Small intestine (tissue), 7 donors: ENCODE measurements at regions not wholly inside any gene's neighbourhood (a gene's known extent, or its start where the extent isn't known, plus 50 kb on each side); places are given as distances from the start of the nearest gene placed in this dataset.

Experiments
- DNase-seq, 2 donors: peaks; one replicate each; pipeline versions ENCODE4 v3.0.0 to v3.0.0-alpha.2; 2013
- FAIRE-seq: peaks from 2 replicates; lab custom pipeline; 2012; peaks lifted over from hg19 to GRCh38; lab: Jason Lieb, UNC
- H3K27ac ChIP-seq, 3 donors: one replicate each; pipeline ENCODE4 v1.5.1; 2013; ENCODE audit warnings: low read length in 2 of 3, mild to moderate bottlenecking in 2 of 3, control low read depth in 1 of 3, inconsistent platforms in 1 of 3, low read depth in 1 of 3, moderate library complexity in 1 of 3
- H3K27me3 ChIP-seq, 3 donors: one replicate each; pipeline ENCODE4 v1.6.1; 2013; ENCODE audit warnings: low read length in 3 of 3, inconsistent platforms in 1 of 3; ENCODE audit not compliant: control insufficient read depth in 3 of 3, insufficient read depth in 3 of 3
- H3K36me3 ChIP-seq, 3 donors: one replicate each; pipeline ENCODE4 v1.6.1; 2013; ENCODE audit warnings: low read length in 3 of 3, inconsistent platforms in 1 of 3, low read depth in 1 of 3, mild to moderate bottlenecking in 1 of 3, moderate library complexity in 1 of 3; ENCODE audit not compliant: control insufficient read depth in 3 of 3, insufficient read depth in 2 of 3
- H3K4me1 ChIP-seq, 3 donors: one replicate each; pipeline ENCODE4 v1.6.1; 2013; ENCODE audit warnings: low read length in 2 of 3, inconsistent platforms in 1 of 3, low read depth in 1 of 3, mild to moderate bottlenecking in 1 of 3, moderate library complexity in 1 of 3; ENCODE audit not compliant: control insufficient read depth in 3 of 3, insufficient read depth in 2 of 3
- H3K4me3 ChIP-seq, 3 donors: one replicate each; pipeline ENCODE4 v1.5.1; 2013; ENCODE audit warnings: low read length in 3 of 3, control low read depth in 1 of 3, inconsistent platforms in 1 of 3, low read depth in 1 of 3, mild to moderate bottlenecking in 1 of 3, moderate library complexity in 1 of 3
- H3K9me3 ChIP-seq, 2 donors: one replicate each; pipeline ENCODE4 v1.6.1; 2013; ENCODE audit warnings: low read depth in 1 of 2, low read length in 1 of 2; ENCODE audit not compliant: control insufficient read depth in 2 of 2, insufficient read depth in 1 of 2
- WGBS, 3 donors: extraction: QIAGEN DNeasy Blood & Tissue Kit; methylation state at CpG; one replicate each; pipeline ENCODE4 v1.1.7; 2013; 5-methylcytosine and 5-hydroxymethylcytosine counted together
- donor health status: healthy with polysubstance abuse.
- donor health status: control.
- donor health status: control.
- donor health status: Bipolar disorder and iron deficiency.
- donor health status: healthy.

DNA sequence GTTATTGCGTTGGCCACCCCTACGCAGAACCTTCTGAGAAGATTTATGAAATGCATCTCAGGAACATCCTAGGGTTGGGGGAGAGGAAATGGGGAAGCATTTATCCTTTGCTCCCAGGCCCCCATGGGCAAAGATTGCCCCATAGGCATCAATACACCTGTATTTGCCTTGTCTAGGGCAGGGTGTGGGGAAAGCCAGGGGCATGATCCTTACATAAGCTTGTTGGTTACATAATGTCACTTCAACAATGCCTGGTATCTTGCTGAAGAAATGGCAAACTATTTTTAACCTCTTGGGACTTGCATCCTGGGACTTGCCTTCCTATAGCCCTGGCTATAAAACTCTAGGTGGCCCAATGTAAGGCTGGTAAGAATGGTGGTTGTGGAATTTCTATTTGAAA, 53.9 kb upstream of the SPRED2 start:
- no peak for DNase-seq
- no peak overlapping the region for H3K4me3 ChIP-seq
- H3K27me3 ChIP-seq = no peaks in the 10 kb centered on the region
- H3K27ac ChIP-seq = no peak overlapping the region
- 94 to 99% (median 94%) methylated on average over 2 of the region's 2 CpGs for WGBS, 3 donors
- H3K36me3 ChIP-seq = no peaks in the 10 kb centered on the region
- peaks cover 0 to 7% (median 0%) of the 10 kb centered on the region in 3 donors for H3K4me1 ChIP-seq
- no peak for FAIRE-seq
- no peaks in the 10 kb centered on the region for H3K9me3 ChIP-seq

- FAIRE-seq (no peak), DNase-seq (no peak)
- H3K27me3 ChIP-seq = no peaks in the 10 kb centered on the region
- H3K9me3 ChIP-seq = no peaks in the 10 kb centered on the region
- WGBS, 3 donors = 92 to 93% (median 93%) methylated on average over 5 of the region's 5 CpGs
- H3K4me3 ChIP-seq = no peak overlapping the region
- peaks cover 0 to 7% (median 0%) of the 10 kb centered on the region in 3 donors for H3K4me1 ChIP-seq
- H3K36me3 ChIP-seq = no peaks in the 10 kb centered on the region
- H3K27ac ChIP-seq = no peak overlapping the region
Measured at GRCh38 chr2:65485839-65486238, 53.4 kb upstream of the SPRED2 start.

DNA sequence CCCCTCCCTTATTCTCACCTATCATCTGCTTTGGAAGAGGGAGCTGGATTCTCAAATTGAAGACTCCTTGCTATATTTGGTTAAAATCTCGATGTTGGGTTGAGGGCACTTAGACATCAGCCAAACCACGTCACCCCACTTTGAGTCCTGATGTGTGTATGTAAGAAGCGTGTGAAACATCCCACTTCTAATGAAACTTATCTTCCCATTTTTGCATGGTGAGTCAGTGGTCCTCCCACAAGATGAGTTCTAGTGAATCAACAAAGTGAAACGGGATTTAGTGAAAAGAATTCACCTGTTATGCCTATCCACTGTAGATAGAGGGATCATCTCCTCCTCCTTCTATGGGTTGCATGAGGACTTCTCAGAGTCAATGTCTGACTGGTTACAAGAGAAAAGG, 51.4 kb upstream of the SPRED2 start:
- H3K4me3 ChIP-seq = no peak overlapping the region
- FAIRE-seq (no peak), DNase-seq (no peak)
- no peaks in the 10 kb centered on the region for H3K9me3 ChIP-seq
- 73 to 78% (median 73%) methylated on average over 4 of the region's 4 CpGs for WGBS, 3 donors
- peaks cover 0 to 3% (median 0%) of the 10 kb centered on the region in 3 donors for H3K27me3 ChIP-seq
- H3K27ac ChIP-seq = no peak overlapping the region
- no peaks in the 10 kb centered on the region for H3K36me3 ChIP-seq
- no peaks in the 10 kb centered on the region for H3K4me1 ChIP-seq

GRCh38 chr2:65482971-65483370, 50.6 kb upstream of the SPRED2 start:
- peaks cover 0 to 6% (median 0%) of the 10 kb centered on the region in 3 donors for H3K27me3 ChIP-seq
- DNase-seq = no peak
- H3K36me3 ChIP-seq = no peaks in the 10 kb centered on the region
- no peaks in the 10 kb centered on the region for H3K4me1 ChIP-seq
- H3K4me3 ChIP-seq = no peak overlapping the region
- WGBS, 3 donors = 35 to 69% (median 53%) methylated on average over 3 of the region's 3 CpGs
- no peak overlapping the region for H3K27ac ChIP-seq
- H3K9me3 ChIP-seq = no peaks in the 10 kb centered on the region
- FAIRE-seq = no peak
